Erythroblast (primary cell): ENCODE measurements at regions not wholly inside any gene's neighbourhood (a gene's known extent, or its start where the extent isn't known, plus 50 kb on each side); places are given as distances from the start of the nearest gene placed in this dataset.

Source experiments
- GATA1 ChIP-seq: IDR thresholded peaks from 2 replicates; pipeline ENCODE4 v1.6.1; 2011; ENCODE audit warnings: low read depth, mild to moderate bottlenecking, control low read depth, low read length, moderate library complexity
- POLR2A ChIP-seq: IDR thresholded peaks from 2 replicates; pipeline ENCODE4 v1.6.1; 2011; ENCODE audit warnings: mild to moderate bottlenecking, low read length

DNA sequence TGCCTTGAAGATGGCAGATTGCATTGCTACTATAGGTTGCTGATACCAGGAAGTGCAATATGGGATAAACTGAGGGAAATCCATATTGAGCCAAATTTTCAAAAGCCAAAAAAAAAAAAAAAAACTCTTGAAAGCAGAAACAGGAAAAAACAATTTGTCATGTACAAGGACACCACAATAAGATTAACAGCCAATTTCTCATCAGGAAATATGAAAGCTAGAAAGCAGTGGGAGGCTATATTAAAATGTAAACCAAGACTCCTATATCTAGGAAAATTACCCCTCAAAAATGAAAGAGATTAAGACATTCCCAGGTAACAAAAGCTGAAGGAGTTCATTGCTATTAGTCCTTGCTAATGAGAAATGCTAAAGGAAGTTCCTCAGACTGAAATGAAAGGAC lies 462.8 kb upstream of the DPH6 start:
- TF ChIP-seq POLR2A: no peak
- TF ChIP-seq GATA1: no peak
